HG02973 (cell line): ENCODE measurements at regions not wholly inside any gene's neighbourhood (a gene's known extent, or its start where the extent isn't known, plus 50 kb on each side); places are given as distances from the start of the nearest gene placed in this dataset.

ENCODE experiments used
- ATAC-seq: cut with Tn5 transposase; IDR thresholded peaks from one replicate; pipeline ENCODE4 v1.9.1; 2021; ENCODE audit warnings: moderate library complexity; ENCODE audit not compliant: unreplicated experiment

GRCh38 chr9:113695901-113696300, 180.2 kb upstream of the ZNF618 start:
- no peak for ATAC-seq

DNA sequence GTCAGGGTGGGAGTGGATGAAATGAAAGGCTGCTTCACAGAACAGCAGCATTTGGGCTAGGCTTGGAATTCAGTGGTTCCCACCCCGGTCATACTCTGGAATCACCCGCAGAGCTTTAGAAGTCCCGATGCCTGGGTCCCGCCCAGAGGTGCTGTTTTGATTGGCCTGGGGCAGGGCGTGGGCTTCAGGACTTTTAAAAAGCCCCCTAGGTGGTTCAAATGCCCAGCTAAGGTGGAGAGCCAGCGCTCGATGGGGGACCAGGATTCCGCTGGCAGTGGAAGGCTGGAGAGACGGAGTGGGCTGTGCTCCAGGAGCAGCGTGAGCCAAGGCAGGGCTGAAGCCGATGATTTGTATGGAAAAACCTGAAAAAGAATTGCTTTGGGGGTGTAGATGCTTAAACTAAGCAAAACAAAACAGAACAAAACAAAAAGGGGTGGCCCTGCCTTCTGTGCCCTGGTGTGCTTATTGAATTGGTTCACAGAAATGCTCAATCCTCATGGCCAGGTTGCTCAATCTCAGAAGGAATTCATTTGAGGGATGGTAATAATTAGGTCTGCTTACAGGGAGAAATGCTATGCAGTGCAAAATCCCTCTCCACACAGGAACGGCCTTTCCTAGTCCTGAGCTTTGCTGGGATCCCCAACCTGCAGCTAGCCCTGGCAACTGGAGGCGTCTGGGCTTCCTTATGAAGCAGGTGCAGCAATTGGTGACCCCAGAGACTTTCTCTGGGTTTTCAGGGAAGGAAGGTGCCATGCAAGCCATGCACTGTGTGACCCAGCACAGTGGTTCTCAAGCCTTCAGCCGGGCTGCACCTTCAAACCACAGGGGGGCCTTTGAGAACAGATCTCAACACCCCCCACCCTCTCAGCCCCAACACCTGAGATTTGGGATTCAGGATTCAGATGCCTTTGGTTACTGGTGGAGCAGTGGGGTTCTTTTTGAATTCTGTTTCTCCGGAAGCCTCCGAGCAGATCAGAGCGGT, 174.0 kb upstream of the ZNF618 start:
- no peak for ATAC-seq

GRCh38 chr9:113705306-113705927, 170.7 kb upstream of the ZNF618 start:
- no peak for ATAC-seq

- ATAC-seq, result no peak
These were observed 170.1 kb upstream of the ZNF618 start for GRCh38 chr9:113705928-113706519.

DNA sequence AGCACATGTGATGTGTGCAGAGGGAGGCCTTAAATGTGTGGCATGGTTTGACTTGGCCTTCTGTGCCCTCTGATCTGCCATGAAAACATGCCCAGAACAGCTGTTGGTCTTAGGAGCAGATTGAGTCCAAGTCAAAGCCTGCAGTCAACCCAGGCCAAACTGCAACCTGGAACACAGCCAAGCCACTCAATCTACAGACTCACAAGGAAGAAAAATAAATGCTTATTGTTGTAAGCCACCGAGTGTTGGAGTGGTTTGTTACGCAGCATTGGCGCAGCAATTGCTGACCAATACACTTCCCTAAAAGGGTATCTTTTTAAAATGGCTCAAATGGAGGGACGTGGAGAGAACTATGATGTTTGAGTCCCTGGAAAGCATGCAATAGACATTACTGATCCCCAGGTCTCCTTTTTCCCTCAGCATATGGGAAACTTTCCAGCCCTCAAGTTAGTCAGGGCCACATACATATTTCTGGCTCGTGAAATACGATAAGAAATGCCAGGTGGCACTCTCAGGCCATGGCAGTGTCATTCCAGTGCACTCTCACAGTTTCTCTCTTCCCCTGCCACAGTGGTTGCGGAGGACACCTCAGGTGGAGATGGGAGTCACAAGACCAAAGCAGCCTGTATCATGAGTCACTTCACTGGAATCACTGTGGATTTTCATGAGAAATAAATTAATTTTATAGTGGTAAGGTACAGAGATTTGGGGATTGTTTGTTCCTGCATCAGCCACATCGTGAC, 168.0 kb upstream of the ZNF618 start:
- no peak for ATAC-seq

GRCh38 chr9:113708821-113709713, 167.0 kb upstream of the ZNF618 start:
- no peak for ATAC-seq

DNA sequence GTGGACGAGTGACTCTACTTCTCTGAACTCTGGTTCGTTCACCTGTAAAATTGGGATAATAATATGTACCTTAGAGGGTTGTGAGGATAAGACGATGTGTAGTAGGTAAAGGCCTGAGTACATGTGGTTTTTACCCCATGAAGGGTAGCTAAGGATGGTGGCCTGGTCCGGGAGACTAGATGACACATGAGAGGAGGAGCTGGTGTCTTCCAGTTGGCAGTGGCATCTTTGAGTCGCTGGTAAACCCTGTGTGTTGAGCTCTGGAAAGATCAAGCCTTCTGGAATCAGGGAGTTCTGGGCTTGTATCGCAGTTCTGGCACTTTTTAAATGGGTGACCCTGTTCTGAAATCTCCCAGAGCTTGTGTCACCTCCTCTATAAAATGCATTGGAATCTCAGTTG, 166.4 kb upstream of the ZNF618 start:
- no peak for ATAC-seq

DNA sequence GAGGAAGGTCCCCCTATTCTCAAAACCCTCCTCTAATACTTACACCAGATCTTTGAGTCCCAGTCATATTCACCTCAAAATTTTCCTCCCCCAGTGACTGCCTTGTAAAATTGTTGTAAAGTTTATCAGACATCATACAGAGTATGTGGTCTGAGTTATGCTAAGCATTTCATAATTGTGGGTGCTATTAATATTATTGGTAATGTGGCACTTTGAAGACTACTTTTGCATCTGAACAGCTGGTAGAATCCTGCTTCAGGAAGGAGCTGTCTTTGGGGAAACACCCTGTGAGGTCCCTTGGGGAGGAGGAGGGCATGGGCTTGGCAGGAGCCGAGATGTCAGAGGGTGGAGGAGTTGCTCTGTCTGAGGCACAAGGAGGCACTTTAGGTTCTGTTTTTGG, 164.9 kb upstream of the ZNF618 start:
- no peak for ATAC-seq

- no peak for ATAC-seq
These were observed 164.1 kb upstream of the ZNF618 start for GRCh38 chr9:113712053-113712452.

- no peak for ATAC-seq
These were observed 161.0 kb upstream of the ZNF618 start for GRCh38 chr9:113715086-113715485.

GRCh38 chr9:113719919-113720318, 156.2 kb upstream of the ZNF618 start:
- ATAC-seq, result no peak

- no peak for ATAC-seq
These were observed 155.6 kb upstream of the ZNF618 start for GRCh38 chr9:113720495-113720894.

GRCh38 chr9:113721856-113722255, 154.3 kb upstream of the ZNF618 start:
- no peak for ATAC-seq

- no peak for ATAC-seq
These were observed 151.9 kb upstream of the ZNF618 start for GRCh38 chr9:113724202-113724601.

DNA sequence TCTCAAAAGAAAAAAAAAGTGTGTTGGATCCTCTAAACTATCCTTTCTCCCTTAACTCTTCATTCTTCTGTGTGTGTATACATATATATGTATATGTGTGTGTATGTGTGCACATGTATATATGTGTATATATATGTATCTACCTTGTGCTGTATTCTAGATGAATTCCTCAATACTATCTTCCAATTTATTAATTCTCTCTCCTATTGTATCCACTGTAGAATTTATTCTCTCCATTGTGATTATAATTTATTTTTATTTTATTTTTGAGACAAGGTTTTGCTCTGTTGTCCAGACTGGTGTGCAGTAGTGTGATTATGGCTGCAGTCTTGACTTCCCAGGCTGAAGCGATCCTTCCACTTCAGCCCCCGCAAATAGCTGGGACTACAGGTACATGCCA, 147.1 kb upstream of the ZNF618 start:
- ATAC-seq, result no peak

- no peak for ATAC-seq
These were observed 141.3 kb upstream of the ZNF618 start for GRCh38 chr9:113734826-113735225.

DNA sequence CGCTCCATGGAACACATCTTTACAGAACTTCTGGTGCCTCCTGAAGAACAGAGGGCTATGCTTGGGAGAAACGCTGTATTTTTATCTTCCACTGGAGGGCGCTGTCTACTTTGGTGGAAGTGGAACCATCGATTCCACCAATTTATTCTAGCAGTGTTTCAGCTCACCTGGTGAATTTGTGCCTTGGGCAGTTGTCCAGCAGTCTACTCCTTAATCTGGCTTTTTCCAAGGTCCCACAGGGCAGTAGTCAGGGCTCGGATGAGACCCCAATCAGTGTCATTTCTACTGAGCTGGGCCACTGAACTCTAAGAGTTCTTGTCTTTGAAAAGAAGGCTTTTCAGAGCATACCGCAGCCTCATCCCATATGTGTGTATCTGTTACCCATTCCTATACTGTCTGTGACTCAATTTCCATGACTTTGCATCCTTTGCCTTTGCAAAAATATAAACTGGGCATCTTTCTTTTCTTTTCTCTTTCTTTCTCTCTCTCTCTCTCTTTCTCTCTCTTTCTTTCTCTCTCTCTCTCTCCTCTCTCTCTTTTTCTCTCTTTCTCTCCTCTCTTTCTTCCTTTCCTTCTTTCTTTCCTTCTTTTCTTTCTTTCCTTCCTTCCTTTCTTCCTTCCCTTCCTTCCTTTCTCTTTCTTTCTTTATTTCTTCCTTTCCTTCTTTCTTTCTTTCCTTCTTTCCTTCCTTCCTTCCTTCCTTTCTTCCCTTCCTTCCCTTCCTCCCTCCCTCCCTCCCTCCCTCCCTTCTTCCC, 138.4 kb upstream of the ZNF618 start:
- ATAC-seq, result no peak

GRCh38 chr9:113738496-113738892, 137.6 kb upstream of the ZNF618 start:
- no peak for ATAC-seq

- ATAC-seq, result no peak
These were observed 137.1 kb upstream of the ZNF618 start for GRCh38 chr9:113738893-113739604.
